ENCODE measurements at regions not wholly inside any gene's neighbourhood (a gene's known extent, or its start where the extent isn't known, plus 50 kb on each side); places are given as distances from the start of the nearest gene placed in this dataset.

GRCh38 chr21:15441992-15442391, 287.8 kb upstream of the USP25 start:
- Histone ChIP-seq H3K27me3 (ENCODE audit: insufficient read depth, poor library complexity, severe bottlenecking) (no peaks in the 10 kb centered on the region), H3K4me3 (replicated peaks; ENCODE audit: insufficient read depth, low read length) (no peak overlapping the region), H3K27ac (replicated peaks) (no peak overlapping the region)
- TF ChIP-seq GABPA (IDR thresholded peaks at IDR 0.05; ENCODE audit: low read depth) (no peak), SPI1 (IDR thresholded peaks at IDR 0.05; ENCODE audit: borderline replicate concordance, low read depth) (no peak), CTCF (IDR thresholded peaks at IDR 0.05; ENCODE audit: insufficient read depth, low read length) (no peak), POLR2AphosphoS5 (IDR thresholded peaks at IDR 0.05; ENCODE audit: low read depth) (no peak), REST (IDR thresholded peaks at IDR 0.05; ENCODE audit: insufficient replicate concordance, low read depth) (no peak)
- no peak for DNase-seq (ENCODE audit: low read depth in 1 of 2, low spot score in 1 of 2)

- TF ChIP-seq POLR2AphosphoS5 (IDR thresholded peaks at IDR 0.05; ENCODE audit: low read depth) (no peak), SPI1 (IDR thresholded peaks at IDR 0.05; ENCODE audit: borderline replicate concordance, low read depth) (no peak), GABPA (IDR thresholded peaks at IDR 0.05; ENCODE audit: low read depth) (no peak), REST (IDR thresholded peaks at IDR 0.05; ENCODE audit: insufficient replicate concordance, low read depth) (no peak), CTCF (IDR thresholded peaks at IDR 0.05; ENCODE audit: insufficient read depth, low read length) (no peak)
- Histone ChIP-seq H3K27me3 (ENCODE audit: insufficient read depth, poor library complexity, severe bottlenecking) (no peaks in the 10 kb centered on the region), H3K4me3 (replicated peaks; ENCODE audit: insufficient read depth, low read length) (no peak overlapping the region), H3K27ac (replicated peaks) (no peak overlapping the region)
- no peak for DNase-seq (ENCODE audit: low read depth in 1 of 2, low spot score in 1 of 2)
Measured at GRCh38 chr21:15442743-15443469, 286.9 kb upstream of the USP25 start.

- no peak for TF ChIP-seq REST (IDR thresholded peaks at IDR 0.05; ENCODE audit: insufficient replicate concordance, low read depth)
- TF ChIP-seq GABPA (IDR thresholded peaks at IDR 0.05; ENCODE audit: low read depth) = no peak
- no peak for TF ChIP-seq CTCF (IDR thresholded peaks at IDR 0.05; ENCODE audit: insufficient read depth, low read length)
- TF ChIP-seq SPI1 (IDR thresholded peaks at IDR 0.05; ENCODE audit: borderline replicate concordance, low read depth) = no peak
- no peak for TF ChIP-seq POLR2AphosphoS5 (IDR thresholded peaks at IDR 0.05; ENCODE audit: low read depth)
- DNase-seq (ENCODE audit: low read depth in 1 of 2, low spot score in 1 of 2) = no peak
- no peak overlapping the region for H3K27ac ChIP-seq (replicated peaks)
- H3K27me3 ChIP-seq (ENCODE audit: insufficient read depth, poor library complexity, severe bottlenecking) = no peaks in the 10 kb centered on the region
- no peak overlapping the region for H3K4me3 ChIP-seq (replicated peaks; ENCODE audit: insufficient read depth, low read length)
Measured at GRCh38 chr21:15443740-15444117, 286.1 kb upstream of the USP25 start.
